Mucosa of descending colon (tissue), 3 donors: ENCODE measurements at regions not wholly inside any gene's neighbourhood (a gene's known extent, or its start where the extent isn't known, plus 50 kb on each side); places are given as distances from the start of the nearest gene placed in this dataset.

Experiments used
- ATAC-seq: fragments of 200-7000 bp; cut with Tn5 transposase; one replicate; pipeline ENCODE4 v1.9.1; 2020; ENCODE audit warnings: mild to moderate bottlenecking, moderate library complexity
- DNase-seq, 3 donors: peaks; one replicate each; pipeline ENCODE4 v3.0.0-alpha.2; 2020
- H3K36me3 ChIP-seq: fragments of 200-600 bp; one replicate; pipeline ENCODE4 v1.8.0; 2021; ENCODE audit warnings: low read depth, mild to moderate bottlenecking
- H3K4me1 ChIP-seq: fragments of 200-600 bp; one replicate; pipeline ENCODE4 v1.8.0; 2021; ENCODE audit warnings: low read depth, mild to moderate bottlenecking
- H3K4me3 ChIP-seq: fragments of 200-600 bp; one replicate; pipeline ENCODE4 v1.8.0; 2021; ENCODE audit warnings: mild to moderate bottlenecking
- H3K9me3 ChIP-seq: fragments of 200-600 bp; one replicate; pipeline ENCODE4 v1.8.0; 2021; ENCODE audit warnings: mild to moderate bottlenecking
- CTCF ChIP-seq: fragments of 200-600 bp; IDR thresholded peaks from one replicate; pipeline ENCODE4 v1.8.0; 2022; ENCODE audit warnings: antibody characterized with exemption, mild to moderate bottlenecking
- intact Hi-C, 2 donors: fragments of 100-400 bp; cut with DNase I in 1 of 2; cut with micrococcal nuclease in 1 of 2; formaldehyde crosslinking; loops; one replicate each; pipeline versions ENCODE4 v1.11.0 to v1.11.1; 2022; cut with DNase I, micrococcal nuclease
- donor health status: DM: no; HTN: no; CAD: no; lungs with moderate emphysema.
- donor health status: DM: no; HTN: no; CAD: no.
- donor health status: DM: no; HTN: yes; CAD: no.

GRCh38 chr15:38002883-38003477 is 68.5 kb downstream of the TMCO5A start:
- Histone ChIP-seq H3K4me1 (no peaks in the 10 kb centered on the region), H3K9me3 (no peaks in the 10 kb centered on the region), H3K4me3 (no peak overlapping the region), H3K36me3 (no peaks in the 10 kb centered on the region)
- ATAC-seq: peak; percentile 91
- no peak for TF ChIP-seq CTCF
- intact Hi-C loops: loop anchor here in 1 of 2 donors (2.0 kb wide), 1 partner anchor 352 kb away; no protein-coding TSS in a partner anchor
- DNase-seq: peak; percentile 47 to 82 (median 74)

- TF ChIP-seq CTCF: no peak
- no peaks in the 10 kb centered on the region for H3K4me1 ChIP-seq
- H3K36me3 ChIP-seq: no peaks in the 10 kb centered on the region
- ATAC-seq (no peak), DNase-seq (no peak)
- intact Hi-C loops: no loop called here
- H3K9me3 ChIP-seq: no peaks in the 10 kb centered on the region
- no peak overlapping the region for H3K4me3 ChIP-seq
These were observed 69.9 kb downstream of the TMCO5A start for GRCh38 chr15:38004218-38004861.

DNA sequence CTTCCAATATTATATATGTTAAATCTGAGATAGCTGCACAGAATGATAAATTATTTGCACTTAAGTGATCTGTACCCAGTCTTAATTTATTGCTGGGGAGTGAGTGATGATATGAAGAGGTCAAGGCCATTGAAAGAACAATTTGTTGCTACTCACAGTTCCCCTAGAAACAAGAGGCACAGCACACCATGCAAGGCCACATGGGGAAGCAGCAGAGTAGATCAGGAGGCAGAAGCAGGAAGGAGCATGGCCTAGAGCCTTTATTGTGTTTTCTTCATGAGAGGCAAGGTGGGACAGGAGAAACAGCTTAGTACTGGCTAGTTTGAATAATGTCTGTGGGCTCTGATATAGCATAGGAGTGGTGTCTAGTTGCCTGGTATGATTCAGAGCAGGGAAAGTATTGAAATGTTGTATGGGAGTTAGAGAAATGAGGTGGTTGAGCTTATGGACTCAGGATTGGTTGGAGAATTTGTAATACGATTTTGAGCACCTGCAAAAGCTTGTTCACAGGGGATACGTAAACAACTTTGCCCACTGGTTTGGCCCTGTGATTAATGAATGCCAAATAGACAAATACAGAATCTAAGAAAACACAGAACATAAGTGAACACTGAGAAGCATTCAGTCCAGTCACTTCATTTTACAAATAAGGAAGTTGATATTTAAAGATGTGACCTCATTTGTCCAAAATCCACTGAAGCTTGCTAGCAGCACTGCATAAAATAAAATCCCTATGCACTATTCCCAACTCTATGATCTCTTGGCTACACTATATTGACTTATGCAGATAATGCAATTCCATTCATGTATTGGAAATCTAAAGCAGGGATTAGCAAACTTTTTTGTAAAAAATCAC is 71.7 kb downstream of the TMCO5A start:
- no peak for TF ChIP-seq CTCF
- intact Hi-C loops: no loop called here
- no peak for DNase-seq

DNA sequence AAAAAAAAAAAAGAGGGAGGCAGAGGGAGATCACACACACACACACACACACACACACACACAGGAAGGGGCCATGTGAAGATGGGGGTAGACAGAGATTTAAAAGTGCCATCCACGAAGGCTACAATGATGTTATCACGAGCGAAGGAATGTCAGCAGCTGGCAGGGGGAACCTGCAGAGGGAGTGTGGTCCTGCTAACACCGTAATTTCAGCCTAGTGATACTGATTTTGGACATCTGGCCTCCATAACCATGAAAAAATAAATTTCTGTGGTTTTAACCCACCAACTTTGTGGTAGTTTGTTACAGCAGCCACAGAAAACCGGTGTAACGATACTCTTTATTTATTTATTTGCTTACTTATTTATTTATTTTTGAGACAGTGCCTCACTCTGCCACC is 76.0 kb downstream of the TMCO5A start:
- no peak for TF ChIP-seq CTCF
- intact Hi-C loops: no loop called here
- no peak for ATAC-seq

More for the DNA sequence above, 71.7 kb downstream of the TMCO5A start:
- no peak overlapping the region for H3K4me3 ChIP-seq
- H3K4me1 ChIP-seq: no peaks in the 10 kb centered on the region
- peak; percentile 56 for ATAC-seq
- no peaks in the 10 kb centered on the region for H3K9me3 ChIP-seq
- no peaks in the 10 kb centered on the region for H3K36me3 ChIP-seq

GRCh38 chr15:38012894-38013293 is 78.5 kb downstream of the TMCO5A start:
- peak; percentile 23 for ATAC-seq

More for the DNA sequence above, 76.0 kb downstream of the TMCO5A start:
- H3K36me3 ChIP-seq: no peaks in the 10 kb centered on the region
- no peak for DNase-seq
- no peaks in the 10 kb centered on the region for H3K9me3 ChIP-seq
- H3K4me3 ChIP-seq: no peak overlapping the region
- no peaks in the 10 kb centered on the region for H3K4me1 ChIP-seq

More at GRCh38 chr15:38012894-38013293, 78.5 kb downstream of the TMCO5A start:
- Histone ChIP-seq H3K9me3 (no peaks in the 10 kb centered on the region), H3K36me3 (no peaks in the 10 kb centered on the region), H3K4me3 (no peak overlapping the region), H3K4me1 (no peaks in the 10 kb centered on the region)
- intact Hi-C loops: no loop called here
- no peak for TF ChIP-seq CTCF
- no peak for DNase-seq
